K562 (cell line): ENCODE measurements at regions not wholly inside any gene's neighbourhood (a gene's known extent, or its start where the extent isn't known, plus 50 kb on each side); places are given as distances from the start of the nearest gene placed in this dataset.

Source experiments
- ARID1B ChIP-seq: fragments of 450-650 bp; IDR thresholded peaks from 2 replicates; pipeline ENCODE4 v1.6.1; 2016; ENCODE audit warnings: antibody characterized with exemption, mild to moderate bottlenecking, inconsistent platforms
- BCLAF1 ChIP-seq, 2 experiments: fragments of 450-650 bp in 1 of 2; IDR thresholded peaks; 2 replicates each; pipeline ENCODE4 v1.6.1; 2011 to 2017; ENCODE audit warnings: low read depth in 2 of 2, antibody characterized with exemption in 1 of 2, borderline replicate concordance in 1 of 2, low read length in 1 of 2, mild to moderate bottlenecking in 1 of 2, mixed read lengths in 1 of 2; ENCODE audit not compliant: control insufficient read depth in 1 of 2
- EGR1 ChIP-seq: fragments of 450-650 bp; conservative IDR thresholded peaks from 2 replicates; pipeline ENCODE4 v1.6.1; 2017; ENCODE audit warnings: mild to moderate bottlenecking
- ESRRA ChIP-seq: fragments of 450-650 bp; IDR thresholded peaks from 2 replicates; pipeline ENCODE4 v1.6.1; 2014; ENCODE audit warnings: low read depth, mild to moderate bottlenecking, moderate library complexity, borderline replicate concordance
- FOSL1 ChIP-seq: fragments of 200-800 bp; sonication (Bioruptor generic); conservative IDR thresholded peaks from 2 replicates; pipeline ENCODE4 v1.6.1; 2016; ENCODE audit warnings: missing genetic modification characterization, missing compliant biosample characterization
- FOXM1 ChIP-seq, 2 experiments: fragments of 450-650 bp in 1 of 2; sonication (generic) in 1 of 2; formaldehyde crosslinking in 1 of 2; IDR thresholded peaks; 2 replicates each; pipeline versions ENCODE4 v1.6.1 to v1.9.0; 2017 to 2022; ENCODE audit warnings: low read depth in 2 of 2, mild to moderate bottlenecking in 2 of 2, missing genetic modification reagents in 1 of 2, moderate library complexity in 1 of 2
- GATAD2A ChIP-seq: fragments of 450-650 bp; IDR thresholded peaks from 2 replicates; pipeline ENCODE4 v1.6.1; 2017
- MAZ ChIP-seq, 2 experiments: fragments of 450-650 bp in 1 of 2; sonication (generic) in 1 of 2; formaldehyde crosslinking; IDR thresholded peaks in 1 of 2; conservative IDR thresholded peaks in 1 of 2; 2 replicates each; pipeline versions ENCODE4 v1.4.0 to v1.5.0; 2020; ENCODE audit warnings: mild to moderate bottlenecking in 1 of 2, missing genetic modification reagents in 1 of 2
- NR4A1 ChIP-seq, 2 experiments: fragments of 250-450 bp in 1 of 2; fragments of 450-650 bp in 1 of 2; sonication (Bioruptor Pico) in 1 of 2; IDR thresholded peaks; 2 replicates each; pipeline versions ENCODE4 v1.4.0 to v1.6.1; 2016 to 2020; ENCODE audit warnings: mild to moderate bottlenecking in 2 of 2, missing compliant biosample characterization in 1 of 2, missing genetic modification characterization in 1 of 2, moderate library complexity in 1 of 2
- RNF2 ChIP-seq: sonication (generic); IDR thresholded peaks from 2 replicates; pipeline ENCODE4 v1.6.1; 2016
- SMC3 ChIP-seq: conservative IDR thresholded peaks from 2 replicates; pipeline ENCODE4 v1.6.1; 2011; ENCODE audit warnings: low read depth, low read length, improper control_type of control experiment; ENCODE audit not compliant: insufficient read depth
- TEAD4 ChIP-seq, 2 experiments: sonication (generic) in 1 of 2; formaldehyde crosslinking in 1 of 2; IDR thresholded peaks; 2 replicates each; pipeline versions ENCODE4 v1.6.1 to v1.8.0; 2012 to 2022; ENCODE audit warnings: borderline replicate concordance in 1 of 2, inconsistent platforms in 1 of 2, low read length in 1 of 2, mild to moderate bottlenecking in 1 of 2, missing genetic modification reagents in 1 of 2
- TSHZ1 ChIP-seq: fragments of 250-450 bp; sonication (Bioruptor Pico); IDR thresholded peaks from 2 replicates; pipeline ENCODE4 v1.4.0; 2020; ENCODE audit warnings: mild to moderate bottlenecking, moderate library complexity
- ZNF280A ChIP-seq: fragments of 450-650 bp; IDR thresholded peaks from 2 replicates; pipeline ENCODE4 v1.6.1; 2018; ENCODE audit warnings: mild to moderate bottlenecking, low read depth; ENCODE audit not compliant: partially characterized antibody
- ZNF324 ChIP-seq: fragments of 250-450 bp; sonication (Bioruptor Pico); IDR thresholded peaks from 2 replicates; pipeline ENCODE4 v1.4.0; 2020; ENCODE audit warnings: mild to moderate bottlenecking
- ZNF785 ChIP-seq: fragments of 250-450 bp; sonication (Bioruptor Pico); IDR thresholded peaks from 2 replicates; pipeline ENCODE4 v1.4.0; 2020; ENCODE audit warnings: mild to moderate bottlenecking
- TF ChIP-seq, protein P1 (sequence below): fragments of 450-650 bp; conservative IDR thresholded peaks from 2 replicates; pipeline ENCODE4 v1.6.1; 2016; ENCODE audit warnings: missing genetic modification characterization, low read depth, mild to moderate bottlenecking, control low read depth, missing compliant biosample characterization

DNA sequence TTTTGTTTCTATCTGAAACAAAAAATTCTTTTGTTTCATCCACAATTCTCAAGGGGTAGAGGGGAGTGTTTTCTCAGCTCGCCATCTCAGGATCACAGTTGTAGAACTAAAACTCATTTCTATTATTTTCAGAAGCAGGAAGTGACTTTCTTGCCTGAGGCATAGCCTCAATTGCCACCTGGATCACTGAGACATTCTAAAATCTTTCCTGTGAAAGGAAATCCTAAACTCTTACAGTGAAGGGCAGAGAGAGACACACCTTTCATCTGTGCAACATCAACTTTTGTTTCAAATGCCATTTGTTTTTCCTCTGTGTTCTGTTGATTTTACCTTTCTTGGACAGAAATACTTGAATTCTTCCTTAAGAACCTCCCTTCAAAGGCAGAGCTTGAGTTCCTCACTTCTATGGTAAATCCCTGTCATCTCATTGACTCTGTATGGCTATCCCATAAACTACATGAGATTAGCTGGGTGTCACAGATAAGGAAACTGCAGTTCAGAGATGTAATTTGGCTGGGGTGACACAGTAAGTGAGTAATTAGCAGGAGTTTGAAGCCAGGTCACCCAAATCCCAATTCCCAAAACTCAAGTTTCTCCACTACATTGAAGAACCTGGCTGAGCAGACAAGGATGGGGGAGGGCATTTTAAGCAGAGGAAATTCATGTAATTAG is 224.4 kb upstream of the HTR2A start (continued):
- TF ChIP-seq TEAD4 (IDR thresholded peaks at IDR 0.05; ENCODE audit: low read length) (peak; percentile 91), TEAD4 (CRISPR knock-in tag; IDR thresholded peaks at IDR 0.05; ENCODE audit: borderline replicate concordance) (no peak), ZNF785 (CRISPR knock-in tag) (no peak), EGR1 (no peak), SMC3 (no peak), BCLAF1 (IDR thresholded peaks at IDR 0.05; ENCODE audit: borderline replicate concordance in 1 of 2, control insufficient read depth in 1 of 2, low read depth in 2 of 2, low read length in 1 of 2) (no peak), RNF2 (no peak), MAZ (CRISPR knock-in tag; conservative IDR thresholded peaks at IDR 0.05 in 1 of 2, IDR thresholded peaks at IDR 0.05 in 1 of 2) (no peak), ZNF324 (no peak), NR4A1 (CRISPR knock-in tag; IDR thresholded peaks at IDR 0.05) (no peak), NR4A1 (tag; IDR thresholded peaks at IDR 0.05) (no peak), TSHZ1 (CRISPR knock-in tag) (no peak), GATAD2A (no peak), FOXM1 (IDR thresholded peaks at IDR 0.05; ENCODE audit: low read depth) (peak; percentile 48; the same call in 1 of the 2 replicates), FOXM1 (CRISPR knock-in tag; IDR thresholded peaks at IDR 0.05; ENCODE audit: low read depth) (no peak), ESRRA (no peak), FOSL1 (tag) (peak; percentile 69), ZNF280A (no peak), ARID1B (peak; percentile 93)
- TF ChIP-seq, protein P1, sequence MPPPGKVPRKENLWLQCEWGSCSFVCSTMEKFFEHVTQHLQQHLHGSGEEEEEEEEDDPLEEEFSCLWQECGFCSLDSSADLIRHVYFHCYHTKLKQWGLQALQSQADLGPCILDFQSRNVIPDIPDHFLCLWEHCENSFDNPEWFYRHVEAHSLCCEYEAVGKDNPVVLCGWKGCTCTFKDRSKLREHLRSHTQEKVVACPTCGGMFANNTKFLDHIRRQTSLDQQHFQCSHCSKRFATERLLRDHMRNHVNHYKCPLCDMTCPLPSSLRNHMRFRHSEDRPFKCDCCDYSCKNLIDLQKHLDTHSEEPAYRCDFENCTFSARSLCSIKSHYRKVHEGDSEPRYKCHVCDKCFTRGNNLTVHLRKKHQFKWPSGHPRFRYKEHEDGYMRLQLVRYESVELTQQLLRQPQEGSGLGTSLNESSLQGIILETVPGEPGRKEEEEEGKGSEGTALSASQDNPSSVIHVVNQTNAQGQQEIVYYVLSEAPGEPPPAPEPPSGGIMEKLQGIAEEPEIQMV (tag), result no peak
